Hippocampal formation (tissue), 2 donors: ENCODE measurements at regions not wholly inside any gene's neighbourhood (a gene's known extent, or its start where the extent isn't known, plus 50 kb on each side); places are given as distances from the start of the nearest gene placed in this dataset.

Source experiments
- DNase-seq, 2 donors: peaks; one replicate each; lab custom pipeline; 2025; lab: John Stamatoyannopoulos, UW

- DNase-seq: no peak
Measured at GRCh38 chr6:44712353-44713111, 325.0 kb downstream of the CDC5L start.

- no peak for DNase-seq
Measured at GRCh38 chr6:44715188-44715587, 327.7 kb downstream of the CDC5L start.

GRCh38 chr6:44715925-44716324 lies 328.4 kb downstream of the CDC5L start:
- DNase-seq: no peak

GRCh38 chr6:44717431-44717830 lies 329.9 kb downstream of the CDC5L start:
- DNase-seq: no peak

GRCh38 chr6:44721954-44722578 lies 334.6 kb downstream of the CDC5L start:
- no peak for DNase-seq

GRCh38 chr6:44722736-44723135 lies 335.2 kb downstream of the CDC5L start:
- DNase-seq: no peak

- DNase-seq: no peak
Measured at GRCh38 chr6:44723439-44724197, 336.1 kb downstream of the CDC5L start.

- DNase-seq: no peak
Measured at GRCh38 chr6:44725070-44725469, 337.6 kb downstream of the CDC5L start.

- no peak for DNase-seq
Measured at GRCh38 chr6:44727651-44728630, 340.4 kb downstream of the CDC5L start.

GRCh38 chr6:44730771-44731391 lies 343.4 kb downstream of the CDC5L start:
- DNase-seq: no peak

GRCh38 chr6:44731485-44732095 lies 344.1 kb downstream of the CDC5L start:
- no peak for DNase-seq

- no peak for DNase-seq
Measured at GRCh38 chr6:44732243-44732642, 344.7 kb downstream of the CDC5L start.

GRCh38 chr6:44733126-44733525 lies 345.6 kb downstream of the CDC5L start:
- no peak for DNase-seq

GRCh38 chr6:44733868-44734267 lies 346.4 kb downstream of the CDC5L start:
- DNase-seq: no peak

GRCh38 chr6:44734886-44735629 lies 347.6 kb downstream of the CDC5L start:
- DNase-seq: no peak

GRCh38 chr6:44735630-44735963 lies 348.1 kb downstream of the CDC5L start:
- DNase-seq: no peak

GRCh38 chr6:44737341-44737740 lies 349.8 kb downstream of the CDC5L start:
- no peak for DNase-seq

- DNase-seq: no peak
Measured at GRCh38 chr6:44737829-44738528, 350.5 kb downstream of the CDC5L start.

- no peak for DNase-seq
Measured at GRCh38 chr6:44738601-44739146, 351.2 kb downstream of the CDC5L start.
